ENCODE measurements at regions not wholly inside any gene's neighbourhood (a gene's known extent, or its start where the extent isn't known, plus 50 kb on each side); places are given as distances from the start of the nearest gene placed in this dataset.

- no peak for FAIRE-seq
- no peak for DNase-seq (ENCODE audit: insufficient read length, low spot score)
Measured at GRCh38 chr12:83225806-83226205, 539.1 kb downstream of the TMTC2 start.

DNA sequence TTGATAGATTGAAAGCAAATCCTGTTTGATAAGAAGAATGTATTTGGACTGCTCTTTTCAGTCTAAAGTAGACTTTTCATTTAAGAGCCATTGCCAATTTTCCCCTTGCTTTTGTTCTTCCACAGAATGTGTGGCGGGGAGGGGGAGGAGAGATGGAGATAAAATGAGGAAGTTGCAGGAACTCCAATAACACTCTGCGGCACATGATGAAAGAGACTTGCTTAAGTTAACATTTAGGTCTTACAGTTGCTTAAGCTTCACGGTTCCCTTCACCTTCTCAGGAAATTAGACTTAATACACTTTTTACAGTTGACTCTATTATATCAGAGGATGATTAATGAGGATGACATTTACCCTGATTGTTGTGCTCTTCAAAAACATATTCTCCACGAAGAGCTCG lies 537.3 kb downstream of the TMTC2 start:
- FAIRE-seq (no peak), DNase-seq (ENCODE audit: insufficient read length, low spot score) (no peak)

GRCh38 chr12:83220774-83221173 lies 534.1 kb downstream of the TMTC2 start:
- DNase-seq (ENCODE audit: insufficient read length, low spot score) = no peak
- FAIRE-seq = no peak

- FAIRE-seq (no peak), DNase-seq (ENCODE audit: insufficient read length, low spot score) (no peak)
Measured at GRCh38 chr12:83216230-83216629, 529.5 kb downstream of the TMTC2 start.

DNA sequence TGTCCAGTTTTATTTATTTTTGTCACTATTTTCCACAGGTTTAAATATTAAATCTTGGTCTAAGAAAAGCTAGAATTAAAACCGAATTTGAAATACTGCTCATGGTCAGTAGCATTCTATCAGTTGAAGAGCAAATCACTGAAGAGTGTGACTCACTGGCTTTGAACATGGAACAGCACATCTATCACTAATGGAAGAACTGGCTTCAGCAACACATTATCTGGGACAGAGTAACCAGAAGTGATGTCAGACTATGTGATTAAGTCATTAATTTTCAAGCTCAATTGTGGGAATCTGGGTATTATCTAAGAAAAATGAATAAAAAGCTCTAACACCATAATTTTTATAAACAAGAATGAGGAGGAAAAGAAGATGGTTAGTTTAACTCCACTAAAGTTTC lies 527.5 kb downstream of the TMTC2 start:
- no peak for DNase-seq (ENCODE audit: insufficient read length, low spot score)
- FAIRE-seq = no peak

- no peak for FAIRE-seq
- DNase-seq (ENCODE audit: insufficient read length, low spot score) = no peak
Measured at GRCh38 chr12:83210933-83211332, 524.2 kb downstream of the TMTC2 start.

DNA sequence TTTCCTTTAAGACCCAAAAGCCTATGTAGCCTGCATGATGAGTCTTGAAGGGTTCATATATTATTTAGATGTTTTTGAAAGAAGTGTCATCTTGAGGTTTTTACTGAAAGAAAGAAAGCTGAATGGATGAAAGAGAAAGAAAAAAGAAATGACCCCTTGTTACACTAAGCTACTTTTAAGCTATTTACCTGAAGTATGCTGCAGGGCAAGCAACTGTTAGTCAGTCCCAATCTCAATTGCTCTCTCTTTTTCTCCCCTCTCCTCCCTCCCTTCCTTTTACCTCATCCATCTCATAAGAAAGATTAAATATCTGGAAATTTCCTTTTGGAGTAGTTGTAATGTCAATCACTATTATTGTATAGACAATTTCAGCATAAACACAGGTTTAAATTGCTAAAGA lies 512.4 kb downstream of the TMTC2 start:
- FAIRE-seq (no peak), DNase-seq (ENCODE audit: insufficient read length, low spot score) (no peak)

DNA sequence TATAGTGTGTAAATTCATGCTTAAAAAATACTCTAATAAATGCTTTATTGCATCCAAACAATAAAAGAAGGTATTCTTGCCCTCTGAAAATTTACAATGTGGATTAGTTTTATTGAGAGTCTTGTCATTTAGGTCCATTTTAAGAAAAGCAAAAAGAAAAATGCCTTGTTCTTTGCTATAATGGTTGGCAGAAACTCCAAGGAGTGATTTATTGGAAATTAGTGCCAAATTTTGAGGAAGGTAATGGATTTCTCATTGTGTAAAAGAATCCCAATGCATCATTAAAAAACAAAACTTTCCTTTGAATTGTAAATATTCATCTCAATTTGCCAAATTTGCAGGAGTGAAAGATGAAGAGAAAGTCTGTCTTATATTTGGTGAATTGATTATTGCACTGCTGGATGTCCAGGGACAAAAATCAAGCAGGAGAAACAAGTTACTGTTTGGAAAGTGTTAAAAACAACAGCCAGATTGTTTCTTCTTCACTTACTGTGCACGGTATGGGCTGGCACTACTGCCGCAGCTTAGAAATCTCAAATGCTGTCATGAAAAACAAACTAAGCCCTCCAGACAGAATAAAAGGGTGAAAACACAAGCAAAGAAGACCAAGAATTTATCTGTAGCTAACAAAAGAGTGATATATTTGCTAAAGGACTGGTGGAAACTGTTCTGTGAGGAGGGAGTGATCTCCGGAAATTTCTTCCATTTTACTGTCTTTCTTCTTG lies 511.7 kb downstream of the TMTC2 start:
- DNase-seq (ENCODE audit: insufficient read length, low spot score) (no peak), FAIRE-seq (no peak)

- FAIRE-seq (no peak), DNase-seq (ENCODE audit: insufficient read length, low spot score) (no peak)
Measured at GRCh38 chr12:83197483-83197914, 510.8 kb downstream of the TMTC2 start.

DNA sequence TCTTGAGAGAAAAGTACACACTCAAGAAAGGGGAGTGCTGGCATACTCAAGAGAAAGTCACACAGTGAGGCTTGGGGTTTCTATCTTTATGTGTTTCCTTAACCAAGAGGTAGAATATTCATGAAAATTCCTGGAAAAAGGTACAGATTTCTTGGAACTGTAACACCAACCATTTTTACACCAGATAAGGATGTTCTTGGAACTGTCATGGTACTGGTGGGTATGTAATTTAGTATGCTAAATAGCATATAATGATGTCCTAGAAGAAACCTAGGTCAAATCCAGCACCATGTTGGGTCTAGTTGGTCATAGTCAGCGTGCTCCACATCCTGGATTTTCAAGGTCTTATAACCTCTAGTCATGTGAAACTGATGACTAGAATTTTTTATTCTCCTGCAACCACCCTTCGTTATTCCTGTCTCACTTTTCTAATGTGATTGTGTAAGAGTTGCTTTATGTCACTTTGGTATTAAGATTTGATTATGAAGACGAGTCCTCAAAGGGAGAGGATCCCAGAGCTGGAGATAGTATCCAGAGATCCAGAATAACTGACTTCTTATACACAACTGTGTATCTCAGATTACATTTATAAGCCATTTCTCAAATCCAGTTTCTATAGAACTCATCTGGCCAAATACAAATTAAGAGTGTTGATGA lies 510.1 kb downstream of the TMTC2 start:
- DNase-seq (ENCODE audit: insufficient read length, low spot score) (no peak), FAIRE-seq (no peak)

- no peak for FAIRE-seq
- no peak for DNase-seq (ENCODE audit: insufficient read length, low spot score)
Measured at GRCh38 chr12:83190631-83191390, 504.1 kb downstream of the TMTC2 start.

GRCh38 chr12:83186419-83186818 lies 499.7 kb downstream of the TMTC2 start:
- FAIRE-seq (no peak), DNase-seq (ENCODE audit: insufficient read length, low spot score) (no peak)

DNA sequence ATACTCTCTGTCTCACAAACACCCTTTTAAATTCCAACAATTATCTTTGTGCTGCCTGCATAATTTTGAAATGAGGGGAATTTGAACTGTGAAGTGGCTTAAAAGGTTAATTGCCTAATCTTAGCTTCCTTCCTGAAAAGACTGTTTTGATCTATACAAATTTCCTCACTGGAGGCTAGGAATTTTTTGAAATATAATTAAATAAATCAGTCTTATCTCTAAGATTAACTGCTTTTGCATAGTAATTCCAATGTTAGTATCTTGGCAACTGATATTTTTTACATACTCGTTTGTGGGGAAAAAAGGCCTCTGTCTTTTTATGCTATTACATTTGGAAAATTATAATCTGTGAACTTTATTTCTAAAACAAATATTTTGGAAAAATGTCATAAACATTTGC lies 498.5 kb downstream of the TMTC2 start:
- no peak for DNase-seq (ENCODE audit: insufficient read length, low spot score)
- no peak for FAIRE-seq
